ENCODE measurements at regions not wholly inside any gene's neighbourhood (a gene's known extent, or its start where the extent isn't known, plus 50 kb on each side); places are given as distances from the start of the nearest gene placed in this dataset.

- DNase-seq (ENCODE audit: low spot score) (no peak), ATAC-seq (no peak)
Observed at GRCh38 chr11:81899156-81899555, 834.5 kb downstream of the FAM181B start.

- no peak for DNase-seq (ENCODE audit: low spot score)
- no peak for ATAC-seq
Observed at GRCh38 chr11:81897639-81898038, 836.0 kb downstream of the FAM181B start.

- DNase-seq (ENCODE audit: low spot score) (no peak), ATAC-seq (no peak)
Observed at GRCh38 chr11:81895258-81895657, 838.4 kb downstream of the FAM181B start.

- ATAC-seq (no peak), DNase-seq (ENCODE audit: low spot score) (no peak)
Observed at GRCh38 chr11:81892770-81893635, 840.7 kb downstream of the FAM181B start.

GRCh38 chr11:81888391-81888790, 845.3 kb downstream of the FAM181B start:
- DNase-seq (ENCODE audit: low spot score) (no peak), ATAC-seq (no peak)

DNA sequence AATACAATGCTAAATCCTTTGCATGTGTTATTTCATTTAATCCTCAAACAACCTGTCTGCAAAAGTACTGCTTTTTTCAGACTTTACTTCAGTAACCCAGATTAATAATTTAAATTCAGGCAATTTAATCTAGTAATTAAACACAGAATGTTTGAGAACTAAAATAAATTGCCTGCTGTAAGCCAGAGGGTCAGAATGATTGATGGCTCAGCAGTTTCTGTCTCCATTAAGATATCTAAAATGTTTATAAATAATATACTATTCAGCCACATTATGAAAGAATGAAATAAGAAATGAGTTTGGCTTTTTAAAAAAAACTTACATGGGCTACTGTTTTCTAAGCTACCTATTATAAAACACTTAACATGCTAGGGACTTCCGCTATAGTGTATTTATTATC, 846.0 kb downstream of the FAM181B start:
- no peak for ATAC-seq
- DNase-seq (ENCODE audit: low spot score) = no peak

DNA sequence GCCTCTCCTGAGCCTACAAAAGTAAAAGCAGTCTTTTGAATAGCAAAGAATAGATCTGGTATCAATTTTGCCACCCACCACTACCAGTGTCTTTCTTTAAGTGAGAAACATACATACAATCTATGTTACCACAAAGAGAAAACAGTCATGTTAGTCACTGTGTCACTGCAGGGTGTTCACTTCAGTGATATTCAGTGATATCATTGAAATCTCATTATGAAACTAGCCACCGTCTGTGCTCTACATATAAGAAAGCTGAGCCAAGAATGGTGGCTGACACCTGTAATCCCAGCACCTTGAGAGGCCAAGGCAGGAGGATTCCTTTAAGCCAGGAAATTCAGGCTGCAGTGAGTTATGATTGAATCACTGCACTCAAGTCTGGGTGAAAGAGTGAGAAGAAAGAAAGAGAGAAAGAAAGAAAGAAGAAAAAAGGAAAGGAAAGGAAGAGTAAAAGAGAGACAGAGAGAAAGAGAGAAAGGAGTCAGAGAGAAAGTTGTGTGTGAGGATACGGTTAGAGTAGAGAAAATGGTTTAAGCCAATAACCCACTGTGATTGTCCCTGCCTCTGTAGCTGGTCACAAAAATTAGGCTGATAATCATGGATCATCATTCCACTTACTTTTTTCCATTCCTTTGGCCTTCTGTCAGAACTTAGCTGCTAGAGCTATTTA, 847.1 kb downstream of the FAM181B start:
- DNase-seq (ENCODE audit: low spot score) (no peak), ATAC-seq (no peak)

DNA sequence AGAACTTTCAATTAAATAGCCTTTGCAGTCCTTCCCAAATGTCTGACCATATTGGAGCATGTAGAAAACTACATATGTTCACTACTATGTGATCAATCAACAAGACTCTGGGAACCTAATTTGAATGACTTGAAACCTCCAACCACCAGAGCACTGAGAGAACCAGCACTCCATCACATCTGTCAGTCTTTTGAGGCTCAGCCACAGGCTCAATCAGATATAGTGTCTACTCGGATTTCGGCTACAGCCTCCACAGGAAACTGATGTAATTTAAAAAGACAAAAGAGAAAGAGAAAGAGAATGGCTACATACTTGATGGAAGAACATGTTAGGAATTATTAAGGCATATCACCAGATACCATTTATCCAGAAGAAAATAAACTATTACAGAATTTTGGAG, 859.0 kb downstream of the FAM181B start:
- ATAC-seq = no peak

DNA sequence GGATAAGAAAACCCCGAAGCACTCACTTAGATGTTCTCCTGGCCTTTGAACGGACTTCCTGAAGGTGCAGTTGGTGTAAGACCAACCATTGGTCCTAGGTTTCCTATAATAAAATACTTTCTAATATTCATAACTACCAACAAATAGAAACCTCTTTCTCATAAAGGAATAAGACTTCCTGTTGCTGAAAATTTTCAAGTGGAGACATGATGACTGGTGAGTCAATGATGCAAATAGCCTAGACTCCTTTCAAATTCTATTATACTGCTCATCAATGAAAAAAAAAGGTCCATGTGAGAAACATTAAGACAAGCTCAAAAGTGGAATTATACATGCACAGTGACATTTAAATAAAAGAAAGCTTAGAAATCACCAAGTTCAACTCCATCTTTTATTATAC, 862.8 kb downstream of the FAM181B start:
- ATAC-seq (no peak), DNase-seq (ENCODE audit: low spot score) (no peak)

More for the DNA sequence above, 859.0 kb downstream of the FAM181B start:
- DNase-seq (ENCODE audit: low spot score) = no peak

DNA sequence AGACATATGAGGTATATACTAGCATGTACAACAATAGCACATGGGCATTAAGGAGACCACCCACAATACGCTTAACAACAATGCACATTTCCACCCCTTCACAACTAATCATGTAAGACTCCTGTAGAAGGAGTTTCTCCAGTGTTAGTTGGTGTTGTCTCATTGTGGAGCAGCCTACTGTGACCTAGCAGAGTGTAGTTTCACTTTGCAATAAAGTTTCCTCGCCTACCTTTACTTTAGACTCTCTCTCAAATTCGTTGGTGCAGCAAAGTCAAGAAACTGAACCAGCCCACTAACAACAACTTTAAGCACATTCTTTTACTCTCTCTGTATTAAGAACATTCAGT, 863.6 kb downstream of the FAM181B start:
- no peak for DNase-seq (ENCODE audit: low spot score)
- no peak for ATAC-seq

- no peak for DNase-seq (ENCODE audit: low spot score)
- ATAC-seq = no peak
Observed at GRCh38 chr11:81869351-81870065, 864.2 kb downstream of the FAM181B start.

DNA sequence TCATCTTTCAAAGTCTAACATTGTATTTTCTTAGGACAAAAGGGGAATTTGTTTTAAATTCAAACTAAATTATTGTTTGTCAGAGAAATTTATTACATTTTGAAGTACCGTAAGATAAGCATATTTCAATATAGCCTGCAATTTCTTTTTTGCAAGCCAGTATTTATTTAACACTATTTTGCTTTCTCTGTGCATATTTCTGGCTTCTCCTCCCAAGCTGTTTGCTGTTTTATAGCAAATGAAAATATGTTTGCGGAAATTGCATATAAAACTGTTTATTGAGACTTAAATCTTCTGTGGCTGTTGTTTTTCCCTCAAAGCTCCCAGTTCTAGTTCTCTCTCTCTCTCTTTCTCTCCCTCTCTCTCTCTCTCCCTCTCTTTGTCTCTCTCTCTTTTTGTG, 866.8 kb downstream of the FAM181B start:
- DNase-seq (ENCODE audit: low spot score) = no peak
- ATAC-seq = no peak

DNA sequence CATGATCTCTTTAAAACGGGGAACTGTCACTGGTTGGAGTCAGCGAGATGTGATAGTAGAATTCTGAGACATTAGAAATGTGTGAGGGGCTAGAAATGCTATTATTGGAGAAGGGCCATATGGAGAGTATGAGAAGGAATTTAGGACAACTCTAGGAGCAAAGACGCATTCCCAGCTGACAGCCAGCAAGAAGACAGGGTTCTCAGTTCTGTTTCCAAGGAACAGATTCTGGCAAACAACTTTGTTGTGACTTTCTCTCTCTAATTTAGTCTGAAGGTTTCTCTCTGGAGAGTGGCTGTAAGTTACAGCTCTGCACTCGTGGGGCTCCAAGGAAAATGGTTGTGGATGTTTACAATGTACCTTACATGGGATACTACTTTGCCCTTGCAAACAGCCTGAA, 876.3 kb downstream of the FAM181B start:
- ATAC-seq = no peak
- no peak for DNase-seq (ENCODE audit: low spot score)

- ATAC-seq = no peak
- no peak for DNase-seq (ENCODE audit: low spot score)
Observed at GRCh38 chr11:81853791-81854190, 879.9 kb downstream of the FAM181B start.

- DNase-seq (ENCODE audit: low spot score) = no peak
- no peak for ATAC-seq
Observed at GRCh38 chr11:81852896-81853295, 880.8 kb downstream of the FAM181B start.

GRCh38 chr11:81840380-81840779, 893.3 kb downstream of the FAM181B start:
- ATAC-seq (no peak), DNase-seq (ENCODE audit: low spot score) (no peak)

DNA sequence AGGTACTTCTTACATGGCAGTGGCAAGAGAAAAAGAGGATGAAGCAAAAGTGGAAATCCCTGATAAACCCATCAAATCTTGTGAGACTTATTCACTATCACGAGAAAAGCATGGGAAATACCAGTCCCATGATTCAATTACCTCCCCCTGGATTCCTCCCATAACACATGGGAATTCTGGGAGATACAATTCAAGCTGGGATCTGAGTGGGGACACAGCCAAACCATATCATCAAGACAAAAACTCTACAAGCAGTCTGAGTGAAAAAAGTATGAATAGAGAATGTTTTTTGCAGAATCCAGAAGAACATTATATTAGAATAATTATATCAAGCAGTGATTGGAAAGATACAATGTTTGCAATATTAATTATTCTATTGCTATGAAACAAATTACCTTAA, 893.7 kb downstream of the FAM181B start:
- ATAC-seq (no peak), DNase-seq (ENCODE audit: low spot score) (no peak)

DNA sequence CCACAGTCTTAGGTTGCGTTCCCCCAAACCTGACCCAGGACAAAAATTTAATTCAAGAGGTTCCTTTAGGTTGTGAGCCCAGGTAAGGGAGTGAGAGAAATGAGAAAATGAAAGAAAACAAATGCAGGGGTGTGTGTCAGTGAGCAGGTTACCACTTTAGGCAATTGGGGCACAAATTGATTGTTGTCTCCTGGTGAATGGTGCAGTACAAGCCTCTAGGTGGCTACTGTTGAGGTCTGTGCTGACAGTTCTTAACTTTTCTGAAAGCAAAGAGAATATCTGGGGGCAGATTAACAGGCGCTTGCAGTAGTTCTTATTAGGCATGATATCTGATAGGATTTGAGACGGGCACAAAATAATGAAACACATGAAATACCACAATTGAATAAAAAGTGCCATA, 894.6 kb downstream of the FAM181B start:
- DNase-seq (ENCODE audit: low spot score) (no peak), ATAC-seq (no peak)

GRCh38 chr11:81829976-81830375, 903.7 kb downstream of the FAM181B start:
- no peak for ATAC-seq
- no peak for DNase-seq (ENCODE audit: low spot score)

DNA sequence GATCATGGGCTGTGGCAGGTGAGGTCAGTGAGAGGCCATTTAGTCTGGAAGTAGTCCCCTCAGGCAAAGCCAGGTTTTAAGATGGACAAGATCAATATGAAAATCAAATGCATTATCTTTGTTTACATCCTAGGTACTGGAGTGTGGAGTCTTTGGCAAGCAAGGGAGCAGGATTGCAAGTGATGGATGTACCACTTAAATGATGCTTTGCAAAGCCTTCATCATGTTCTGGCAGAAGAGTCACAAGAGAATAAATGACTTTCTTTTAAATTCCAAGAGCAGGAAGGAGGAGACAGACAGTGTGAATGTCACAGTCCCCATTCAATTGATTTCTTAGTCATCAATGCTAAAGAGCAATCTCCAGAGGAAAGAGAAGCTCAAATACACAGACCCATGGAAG, 908.3 kb downstream of the FAM181B start:
- ATAC-seq (no peak), DNase-seq (ENCODE audit: low spot score) (no peak)

GRCh38 chr11:81819462-81819861, 914.2 kb downstream of the FAM181B start:
- ATAC-seq = no peak
- no peak for DNase-seq (ENCODE audit: low spot score)

GRCh38 chr11:81804858-81805257, 928.8 kb downstream of the FAM181B start:
- ATAC-seq (no peak), DNase-seq (ENCODE audit: low spot score) (no peak)

Measured in left lobe of liver (tissue), 2 donors.